ENCODE measurements at regions not wholly inside any gene's neighbourhood (a gene's known extent, or its start where the extent isn't known, plus 50 kb on each side); places are given as distances from the start of the nearest gene placed in this dataset.

- Histone ChIP-seq H3K4me3 (no peak overlapping the region), H3K4me1 (no peaks in the 10 kb centered on the region), H3K9me3 (no peaks in the 10 kb centered on the region), H3K27me3 (no peaks in the 10 kb centered on the region), H3K36me3 (no peaks in the 10 kb centered on the region), H3K27ac (no peak overlapping the region)
- intact Hi-C loops (cut with DNase I), result no loop called here
- no peak for DNase-seq (ENCODE audit: extremely low spot score in 2 of 2)
- TF ChIP-seq CTCF (IDR thresholded peaks at IDR 0.05) (no peak), POLR2A (IDR thresholded peaks at IDR 0.05) (no peak), POLR2AphosphoS5 (IDR thresholded peaks at IDR 0.05; ENCODE audit: insufficient read depth in 1 of 2, low read depth in 1 of 2) (no peak)
Observed at GRCh38 chr7:110105307-110105706, 985.6 kb upstream of the LRRN3 start.

- no peaks in the 10 kb centered on the region for H3K36me3 ChIP-seq
- no peak for TF ChIP-seq CTCF (IDR thresholded peaks at IDR 0.05)
- H3K27ac ChIP-seq, result no peak overlapping the region
- no peak for DNase-seq (ENCODE audit: extremely low spot score in 2 of 2)
- H3K9me3 ChIP-seq, result no peaks in the 10 kb centered on the region
- no peaks in the 10 kb centered on the region for H3K27me3 ChIP-seq
- H3K4me3 ChIP-seq, result no peak overlapping the region
- no peaks in the 10 kb centered on the region for H3K4me1 ChIP-seq
- intact Hi-C loops (cut with DNase I), result no loop called here
Observed at GRCh38 chr7:110105840-110106239, 985.1 kb upstream of the LRRN3 start.

GRCh38 chr7:110119883-110120581, 970.9 kb upstream of the LRRN3 start:
- H3K36me3 ChIP-seq, result no peaks in the 10 kb centered on the region
- H3K4me3 ChIP-seq, result no peak overlapping the region
- no peak for TF ChIP-seq POLR2AphosphoS5 (IDR thresholded peaks at IDR 0.05; ENCODE audit: insufficient read depth in 1 of 2, low read depth in 1 of 2)
- TF ChIP-seq CTCF (IDR thresholded peaks at IDR 0.05), result no peak
- TF ChIP-seq POLR2A (IDR thresholded peaks at IDR 0.05), result no peak
- H3K4me1 ChIP-seq, result no peaks in the 10 kb centered on the region
- DNase-seq (ENCODE audit: extremely low spot score in 2 of 2), result no peak
- no peaks in the 10 kb centered on the region for H3K9me3 ChIP-seq
- no peaks in the 10 kb centered on the region for H3K27me3 ChIP-seq
- intact Hi-C loops (cut with DNase I), result no loop called here
- H3K27ac ChIP-seq, result no peak overlapping the region

DNA sequence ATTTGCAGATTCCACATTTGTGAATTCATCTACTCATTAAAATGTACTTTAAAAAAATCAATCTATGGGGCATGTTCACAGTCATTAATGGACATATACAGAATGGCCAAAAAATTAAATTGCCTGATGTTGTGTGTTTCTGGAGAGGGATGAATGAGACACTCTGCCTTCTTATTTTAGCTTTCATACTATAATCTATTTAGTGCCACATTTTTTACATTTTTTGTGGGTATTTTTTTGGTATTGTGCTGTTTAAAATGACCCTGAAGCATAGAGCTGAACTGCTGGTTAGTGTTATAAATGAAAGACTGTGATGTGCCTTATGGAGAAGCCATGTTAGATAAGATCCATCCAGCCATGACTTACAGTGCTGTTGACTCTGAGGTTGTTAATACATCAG, 961.8 kb upstream of the LRRN3 start:
- Histone ChIP-seq H3K4me1 (no peaks in the 10 kb centered on the region), H3K4me3 (no peak overlapping the region), H3K27me3 (no peaks in the 10 kb centered on the region), H3K9me3 (no peaks in the 10 kb centered on the region), H3K36me3 (no peaks in the 10 kb centered on the region), H3K27ac (no peak overlapping the region)
- TF ChIP-seq POLR2A (IDR thresholded peaks at IDR 0.05) (no peak), POLR2AphosphoS5 (IDR thresholded peaks at IDR 0.05; ENCODE audit: insufficient read depth in 1 of 2, low read depth in 1 of 2) (no peak), CTCF (IDR thresholded peaks at IDR 0.05) (no peak)
- no peak for DNase-seq (ENCODE audit: extremely low spot score in 2 of 2)
- intact Hi-C loops (cut with DNase I), result no loop called here

GRCh38 chr7:110130669-110131068, 960.3 kb upstream of the LRRN3 start:
- Histone ChIP-seq H3K4me1 (no peaks in the 10 kb centered on the region), H3K36me3 (no peaks in the 10 kb centered on the region), H3K9me3 (no peaks in the 10 kb centered on the region), H3K4me3 (no peak overlapping the region), H3K27me3 (no peaks in the 10 kb centered on the region), H3K27ac (no peak overlapping the region)
- no peak for DNase-seq (ENCODE audit: extremely low spot score in 2 of 2)
- intact Hi-C loops (cut with DNase I), result no loop called here
- TF ChIP-seq POLR2A (IDR thresholded peaks at IDR 0.05) (no peak), CTCF (IDR thresholded peaks at IDR 0.05) (no peak), POLR2AphosphoS5 (IDR thresholded peaks at IDR 0.05; ENCODE audit: insufficient read depth in 1 of 2, low read depth in 1 of 2) (no peak)
